Keratinocyte (primary cell): ENCODE measurements at regions not wholly inside any gene's neighbourhood (a gene's known extent, or its start where the extent isn't known, plus 50 kb on each side); places are given as distances from the start of the nearest gene placed in this dataset.

Source experiments
- CTCF ChIP-seq, 3 experiments: IDR thresholded peaks in 1 of 3; conservative IDR thresholded peaks in 1 of 3; optimal IDR thresholded peaks in 1 of 3; 2 replicates in 2 of 3; 3 replicates in 1 of 3; pipeline versions ENCODE3 to v1.5.1; 2011; ENCODE audit warnings: low read length in 3 of 3, mild to moderate bottlenecking in 3 of 3, moderate library complexity in 2 of 3, control low read depth in 1 of 3, inconsistent platforms in 1 of 3; ENCODE audit not compliant: insufficient read depth in 2 of 3; ENCODE audit errors: extremely low read depth in 1 of 3
- EZH2 ChIP-seq: IDR thresholded peaks from one replicate; pipeline ENCODE4 v1.6.1; 2012; ENCODE audit warnings: inconsistent platforms, mild to moderate bottlenecking, low read length, moderate library complexity

- TF ChIP-seq CTCF (optimal IDR thresholded peaks at IDR 0.05 in 1 of 3, IDR thresholded peaks at IDR 0.05 in 1 of 3, conservative IDR thresholded peaks at IDR 0.05 in 1 of 3; ENCODE audit: extremely low read depth in 1 of 3, insufficient read depth in 2 of 3, low read length in 3 of 3): no peak
- TF ChIP-seq EZH2: no peak
Measured at GRCh38 chr6:148103436-148103835, 239.2 kb upstream of the SASH1 start.
